ENCODE measurements at regions not wholly inside any gene's neighbourhood (a gene's known extent, or its start where the extent isn't known, plus 50 kb on each side); places are given as distances from the start of the nearest gene placed in this dataset.

DNA sequence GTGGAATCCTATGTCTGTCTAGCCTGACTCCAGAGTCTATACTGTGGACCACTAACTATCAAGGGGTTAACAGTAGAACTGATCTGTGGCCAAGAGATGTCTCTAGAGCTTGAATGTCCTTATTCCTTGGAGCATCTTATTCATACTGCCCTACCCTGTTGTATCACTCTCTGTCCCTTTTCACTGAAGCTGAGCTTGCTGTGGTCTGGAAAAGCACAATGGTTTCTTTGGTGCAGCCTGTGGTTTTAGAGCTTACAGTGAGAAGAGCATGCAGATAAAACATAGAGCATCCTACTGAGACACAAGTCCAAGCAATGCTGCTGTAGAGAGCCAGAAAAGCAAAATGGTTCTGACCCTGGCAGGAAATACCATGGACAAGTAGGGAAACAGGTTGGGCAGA lies 367.0 kb upstream of the ATP2B1 start:
- no peaks in the 10 kb centered on the region for H3K79me2 ChIP-seq (ENCODE audit: insufficient read depth, low read length)
- H4K5ac ChIP-seq (ENCODE audit: insufficient read length, low read depth, low read length), result no peak overlapping the region
- Mint-ChIP-seq H3K4me3 (no peak overlapping the region), H3K36me3 (ENCODE audit: insufficient read depth in 1 of 3, low read depth in 3 of 3) (no peaks in the 10 kb centered on the region), H3K9me3 (no peaks in the 10 kb centered on the region), H3K27ac (no peak overlapping the region), H3K4me1 (peaks cover 4% of the 10 kb centered on the region in 2 experiments; a peak in 3 of 4 replicates), H3K27me3 (ENCODE audit: low read depth) (no peaks in the 10 kb centered on the region; the same call in 1 of the 2 replicates)
- no peaks in the 10 kb centered on the region for H3K27me3 ChIP-seq (ENCODE audit: insufficient read depth, low read length)
- no peak overlapping the region for H3K23ac ChIP-seq (ENCODE audit: insufficient read length, low read depth, low read length)
- no peak overlapping the region for H3T11ph ChIP-seq (ENCODE audit: low read length)
- H4K8ac ChIP-seq (replicated peaks; ENCODE audit: insufficient read length, low read depth, low read length), result no peak overlapping the region
- no peak overlapping the region for H3K14ac ChIP-seq (ENCODE audit: insufficient read depth, low read length)
- H2AK5ac ChIP-seq (ENCODE audit: insufficient read length, low read length), result no peak overlapping the region
- H3K56ac ChIP-seq (ENCODE audit: insufficient read length, low read depth, low read length), result no peak overlapping the region
- H3K9me3 ChIP-seq (ENCODE audit: control insufficient read depth, low read depth, low read length), result no peaks in the 10 kb centered on the region
- no peak for DNase-seq
- TF ChIP-seq, protein P1, sequence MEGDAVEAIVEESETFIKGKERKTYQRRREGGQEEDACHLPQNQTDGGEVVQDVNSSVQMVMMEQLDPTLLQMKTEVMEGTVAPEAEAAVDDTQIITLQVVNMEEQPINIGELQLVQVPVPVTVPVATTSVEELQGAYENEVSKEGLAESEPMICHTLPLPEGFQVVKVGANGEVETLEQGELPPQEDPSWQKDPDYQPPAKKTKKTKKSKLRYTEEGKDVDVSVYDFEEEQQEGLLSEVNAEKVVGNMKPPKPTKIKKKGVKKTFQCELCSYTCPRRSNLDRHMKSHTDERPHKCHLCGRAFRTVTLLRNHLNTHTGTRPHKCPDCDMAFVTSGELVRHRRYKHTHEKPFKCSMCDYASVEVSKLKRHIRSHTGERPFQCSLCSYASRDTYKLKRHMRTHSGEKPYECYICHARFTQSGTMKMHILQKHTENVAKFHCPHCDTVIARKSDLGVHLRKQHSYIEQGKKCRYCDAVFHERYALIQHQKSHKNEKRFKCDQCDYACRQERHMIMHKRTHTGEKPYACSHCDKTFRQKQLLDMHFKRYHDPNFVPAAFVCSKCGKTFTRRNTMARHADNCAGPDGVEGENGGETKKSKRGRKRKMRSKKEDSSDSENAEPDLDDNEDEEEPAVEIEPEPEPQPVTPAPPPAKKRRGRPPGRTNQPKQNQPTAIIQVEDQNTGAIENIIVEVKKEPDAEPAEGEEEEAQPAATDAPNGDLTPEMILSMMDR (conservative IDR thresholded peaks at IDR 0.05), result no peak
- H3K4me1 ChIP-seq (ENCODE audit: insufficient read depth, low read length), result no peaks in the 10 kb centered on the region
- no peak overlapping the region for H3K4ac ChIP-seq (ENCODE audit: low read depth, low read length)
- H2BK12ac ChIP-seq (ENCODE audit: insufficient read length, low read depth, low read length), result no peak overlapping the region
- H2BK5ac ChIP-seq (ENCODE audit: insufficient read length, low read length), result no peak overlapping the region
- no peak overlapping the region for H3K27ac ChIP-seq (ENCODE audit: insufficient read length, low read depth, low read length)
- no peaks in the 10 kb centered on the region for H4K20me1 ChIP-seq (ENCODE audit: control insufficient read depth, insufficient read depth, insufficient read length)
- H3K79me1 ChIP-seq (ENCODE audit: insufficient read depth, low read depth, low read length, poor library complexity, severe bottlenecking), result no peaks in the 10 kb centered on the region
- no peak overlapping the region for H3K18ac ChIP-seq (ENCODE audit: insufficient read length, low read depth, low read length)
- H2BK120ac ChIP-seq (ENCODE audit: low read depth, low read length, poor library complexity, severe bottlenecking), result no peak overlapping the region
- H3K4me2 ChIP-seq (ENCODE audit: insufficient read depth, insufficient read length, low read length), result no peak overlapping the region
- no peaks in the 10 kb centered on the region for H3K23me2 ChIP-seq (ENCODE audit: insufficient read length, low read depth, low read length, poor library complexity, severe bottlenecking)
- no peak overlapping the region for H2AFZ ChIP-seq (ENCODE audit: low read length)
- no peak overlapping the region for H4K91ac ChIP-seq (ENCODE audit: insufficient read length, low read depth, low read length)
- H2BK20ac ChIP-seq (ENCODE audit: low read depth, low read length, poor library complexity, severe bottlenecking), result no peak overlapping the region
- H3K9ac ChIP-seq (ENCODE audit: extremely low read depth, insufficient read length, low read length), result no peak overlapping the region
- no peak overlapping the region for H2BK15ac ChIP-seq (ENCODE audit: low read depth, low read length)

Data from H9 (cell line).